ENCODE measurements at regions not wholly inside any gene's neighbourhood (a gene's known extent, or its start where the extent isn't known, plus 50 kb on each side); places are given as distances from the start of the nearest gene placed in this dataset.

DNA sequence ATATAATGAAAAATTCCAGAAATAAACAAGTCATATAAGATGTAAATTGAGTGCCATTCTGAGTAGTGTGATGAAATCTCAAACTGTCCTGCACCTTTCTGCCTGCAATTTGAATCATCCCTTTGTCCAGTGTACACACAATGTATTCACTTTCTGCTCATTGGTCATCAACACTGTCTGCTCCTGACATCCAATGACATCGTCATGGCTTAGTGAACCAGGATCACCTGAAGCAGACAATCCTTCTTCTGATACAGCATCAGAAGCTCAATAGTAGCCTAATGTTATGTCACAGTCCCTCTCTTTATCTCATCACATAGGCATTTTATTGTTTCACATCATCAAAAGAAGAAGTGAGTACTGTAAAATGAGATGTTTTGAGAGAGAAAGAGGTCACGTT, 366.3 kb downstream of the RFPL4B start:
- DNase-seq: no peak
- TF ChIP-seq, protein P1, sequence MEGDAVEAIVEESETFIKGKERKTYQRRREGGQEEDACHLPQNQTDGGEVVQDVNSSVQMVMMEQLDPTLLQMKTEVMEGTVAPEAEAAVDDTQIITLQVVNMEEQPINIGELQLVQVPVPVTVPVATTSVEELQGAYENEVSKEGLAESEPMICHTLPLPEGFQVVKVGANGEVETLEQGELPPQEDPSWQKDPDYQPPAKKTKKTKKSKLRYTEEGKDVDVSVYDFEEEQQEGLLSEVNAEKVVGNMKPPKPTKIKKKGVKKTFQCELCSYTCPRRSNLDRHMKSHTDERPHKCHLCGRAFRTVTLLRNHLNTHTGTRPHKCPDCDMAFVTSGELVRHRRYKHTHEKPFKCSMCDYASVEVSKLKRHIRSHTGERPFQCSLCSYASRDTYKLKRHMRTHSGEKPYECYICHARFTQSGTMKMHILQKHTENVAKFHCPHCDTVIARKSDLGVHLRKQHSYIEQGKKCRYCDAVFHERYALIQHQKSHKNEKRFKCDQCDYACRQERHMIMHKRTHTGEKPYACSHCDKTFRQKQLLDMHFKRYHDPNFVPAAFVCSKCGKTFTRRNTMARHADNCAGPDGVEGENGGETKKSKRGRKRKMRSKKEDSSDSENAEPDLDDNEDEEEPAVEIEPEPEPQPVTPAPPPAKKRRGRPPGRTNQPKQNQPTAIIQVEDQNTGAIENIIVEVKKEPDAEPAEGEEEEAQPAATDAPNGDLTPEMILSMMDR (IDR thresholded peaks at IDR 0.05): no peak
- TF ChIP-seq POLR2A (IDR thresholded peaks at IDR 0.05): no peak
- no peak for TF ChIP-seq POLR2AphosphoS5 (IDR thresholded peaks at IDR 0.05)
- TF ChIP-seq EP300 (IDR thresholded peaks at IDR 0.05): no peak
- no peak overlapping the region for H3K27ac ChIP-seq
- no peaks in the 10 kb centered on the region for H3K27me3 ChIP-seq
- no peaks in the 10 kb centered on the region for H3K9me3 ChIP-seq
- H3K4me1 ChIP-seq: no peaks in the 10 kb centered on the region
- ATAC-seq (ENCODE audit: low FRiP score in 2 of 2): no peak
- WGBS, 2 donors: 81 to 84% methylated on average over 2 of the region's 2 CpGs
- H3K4me3 ChIP-seq: no peak overlapping the region
- H3K36me3 ChIP-seq: no peaks in the 10 kb centered on the region

GRCh38 chr6:112717401-112717800, 370.3 kb downstream of the RFPL4B start:
- H3K4me1 ChIP-seq: no peaks in the 10 kb centered on the region
- no peak for TF ChIP-seq POLR2A (IDR thresholded peaks at IDR 0.05)
- H3K27ac ChIP-seq: no peak overlapping the region
- H3K27me3 ChIP-seq: no peaks in the 10 kb centered on the region
- no peak for ATAC-seq (ENCODE audit: low FRiP score in 2 of 2)
- H3K4me3 ChIP-seq: no peak overlapping the region
- no peaks in the 10 kb centered on the region for H3K9me3 ChIP-seq
- no peak for DNase-seq
- no peaks in the 10 kb centered on the region for H3K36me3 ChIP-seq
- WGBS, 2 donors: 73 to 75% methylated on average over 3 of the region's 3 CpGs

- TF ChIP-seq POLR2A (IDR thresholded peaks at IDR 0.05) (no peak), POLR2AphosphoS5 (IDR thresholded peaks at IDR 0.05) (no peak), EP300 (IDR thresholded peaks at IDR 0.05) (no peak)
- TF ChIP-seq, protein P1 (IDR thresholded peaks at IDR 0.05): no peak
- 49 to 58% methylated on average over 2 of the region's 2 CpGs for WGBS, 2 donors
- no peaks in the 10 kb centered on the region for H3K9me3 ChIP-seq
- DNase-seq (no peak), ATAC-seq (ENCODE audit: low FRiP score in 2 of 2) (no peak)
- no peaks in the 10 kb centered on the region for H3K4me1 ChIP-seq
- no peaks in the 10 kb centered on the region for H3K36me3 ChIP-seq
- no peak overlapping the region for H3K27ac ChIP-seq
- H3K4me3 ChIP-seq: no peak overlapping the region
- no peaks in the 10 kb centered on the region for H3K27me3 ChIP-seq
Observed at GRCh38 chr6:112717856-112718255, 370.7 kb downstream of the RFPL4B start.

DNA sequence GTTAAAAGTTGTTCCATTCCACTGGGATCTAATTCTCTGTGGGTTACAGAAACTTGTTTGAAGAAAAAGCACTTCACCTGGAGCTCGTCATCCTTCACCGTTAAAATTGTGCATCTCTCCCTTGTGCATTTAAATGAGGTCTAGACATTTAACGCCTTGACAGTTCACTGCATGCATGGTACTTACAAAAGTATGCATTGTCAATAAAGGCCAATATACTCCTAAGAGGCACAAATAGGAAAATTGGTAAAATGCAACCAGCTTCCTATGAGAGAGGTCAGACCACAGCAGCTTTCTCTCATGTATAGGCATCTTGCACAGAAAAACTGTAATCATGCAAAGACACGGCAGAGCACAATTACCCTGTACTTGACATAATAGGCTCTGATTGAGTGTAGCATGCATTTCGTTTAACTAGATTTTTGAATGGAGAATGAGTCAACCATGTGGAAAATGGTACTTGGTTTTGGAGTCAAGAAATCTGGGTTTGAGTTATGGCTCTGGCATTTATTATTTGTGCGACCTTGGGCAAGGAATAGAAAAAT, 378.5 kb downstream of the RFPL4B start:
- DNase-seq: no peak
- no peaks in the 10 kb centered on the region for H3K9me3 ChIP-seq
- TF ChIP-seq POLR2AphosphoS5 (IDR thresholded peaks at IDR 0.05) (no peak), POLR2A (IDR thresholded peaks at IDR 0.05) (no peak), EP300 (IDR thresholded peaks at IDR 0.05) (no peak)
- TF ChIP-seq, protein P1 (IDR thresholded peaks at IDR 0.05): no peak
- H3K27ac ChIP-seq: no peak overlapping the region
- no peak for ATAC-seq (ENCODE audit: low FRiP score in 2 of 2)
- 84 to 86% methylated on average over 6 of the region's 6 CpGs for WGBS, 2 donors
- no peak overlapping the region for H3K4me3 ChIP-seq
- H3K27me3 ChIP-seq: no peaks in the 10 kb centered on the region
- no peaks in the 10 kb centered on the region for H3K4me1 ChIP-seq
- H3K36me3 ChIP-seq: no peaks in the 10 kb centered on the region

DNA sequence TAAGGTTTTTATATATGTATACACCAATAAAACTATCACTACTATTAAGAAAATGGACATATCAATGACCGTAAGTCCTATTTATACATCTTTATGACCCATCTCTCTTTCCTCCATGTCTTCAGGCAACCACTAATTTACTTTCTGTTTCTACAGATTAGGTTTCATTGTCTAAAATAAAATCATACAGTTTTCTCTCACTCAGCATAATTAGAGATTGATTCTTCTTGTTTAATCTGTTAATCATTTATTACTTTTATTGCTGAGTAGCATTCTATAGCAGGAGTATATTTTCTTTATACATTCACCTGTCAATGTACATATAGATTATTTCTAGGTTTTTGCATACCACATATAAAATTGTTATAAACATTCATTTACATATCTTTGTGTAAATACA, 388.0 kb downstream of the RFPL4B start:
- no peak for DNase-seq
- Histone ChIP-seq H3K4me3 (no peak overlapping the region), H3K36me3 (no peaks in the 10 kb centered on the region), H3K27ac (no peak overlapping the region), H3K27me3 (no peaks in the 10 kb centered on the region), H3K9me3 (no peaks in the 10 kb centered on the region), H3K4me1 (no peaks in the 10 kb centered on the region)
- WGBS, 2 donors: 94 to 100% methylated on average over 1 of the region's 1 CpG
- TF ChIP-seq POLR2A (IDR thresholded peaks at IDR 0.05) (no peak), EP300 (IDR thresholded peaks at IDR 0.05) (no peak), POLR2AphosphoS5 (IDR thresholded peaks at IDR 0.05) (no peak)
- TF ChIP-seq, protein P1 (IDR thresholded peaks at IDR 0.05): no peak
- ATAC-seq (ENCODE audit: low FRiP score in 2 of 2): no peak
